ENCODE measurements at regions not wholly inside any gene's neighbourhood (a gene's known extent, or its start where the extent isn't known, plus 50 kb on each side); places are given as distances from the start of the nearest gene placed in this dataset.
"Not testable (repeated sequence)": the region's sequence is repeated elsewhere in the genome, so short reads cannot be mapped to it uniquely, and the experiment has no call there.

DNA sequence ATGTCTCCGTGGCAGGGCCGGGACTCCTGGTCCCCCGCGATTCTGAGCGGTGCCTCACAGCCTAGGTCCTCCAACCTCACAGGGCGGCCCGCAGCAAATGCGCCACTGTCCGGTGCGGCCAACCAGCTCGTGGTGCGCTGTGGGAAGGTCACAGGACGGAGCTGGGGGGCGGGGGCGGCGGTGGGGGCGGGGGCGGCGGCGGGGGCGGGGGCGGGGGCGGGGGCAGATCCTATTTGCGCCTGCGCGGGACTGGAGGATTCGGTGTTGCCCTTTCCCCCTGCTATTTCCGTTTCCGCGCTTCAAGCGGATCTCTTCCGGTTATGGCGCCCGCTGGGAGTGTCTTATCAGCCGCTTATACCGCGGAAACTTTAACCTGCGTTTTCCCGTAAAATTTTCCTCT is 106.7 kb upstream of the SNRPN start:
- no peak for DNase-seq

DNA sequence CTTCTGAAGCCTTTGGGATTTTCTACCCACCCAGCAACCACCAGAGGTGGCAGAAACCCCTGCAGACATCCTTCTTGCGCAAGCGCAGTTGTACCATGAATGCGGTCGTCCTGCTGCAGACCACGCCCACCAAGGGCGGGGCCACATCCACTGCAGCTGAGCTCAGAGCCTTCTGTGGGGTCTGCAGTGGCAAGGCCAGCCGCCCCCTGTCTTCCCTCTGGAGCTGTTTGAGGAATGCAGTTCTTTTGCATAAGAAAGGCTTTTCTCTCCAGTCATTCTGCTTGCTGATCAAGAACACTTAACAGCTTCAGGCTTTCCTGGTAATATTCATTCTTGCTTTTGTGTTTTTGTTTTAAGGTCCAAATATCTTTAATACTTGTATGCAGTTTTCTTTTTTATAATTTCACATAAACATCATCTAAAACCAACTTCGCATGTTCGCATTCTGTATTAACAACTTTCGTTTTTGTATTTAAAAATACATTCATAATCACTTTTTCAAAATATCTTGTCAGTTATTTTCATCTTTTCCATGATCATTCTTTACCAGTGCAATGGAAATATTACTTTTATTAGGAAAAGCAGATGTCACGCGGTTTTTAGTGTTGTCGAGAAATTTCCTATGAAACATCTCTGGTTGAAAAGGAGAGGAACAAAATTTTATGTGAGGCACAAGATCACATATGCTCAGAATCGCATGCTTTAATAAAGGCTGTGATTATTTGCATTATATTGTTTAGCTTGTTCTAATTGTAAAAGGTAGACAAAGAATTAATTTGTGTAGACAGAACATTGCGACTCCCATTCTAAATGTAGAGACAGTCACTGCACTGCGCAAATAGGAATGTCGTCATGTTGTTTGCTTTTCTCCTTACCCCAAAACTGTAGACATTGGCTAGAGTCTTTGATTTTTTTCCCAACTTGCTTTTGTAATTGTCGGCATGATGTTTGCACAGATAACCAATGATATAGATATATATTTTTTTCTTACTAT is 98.1 kb upstream of the SNRPN start:
- no peak for DNase-seq

DNA sequence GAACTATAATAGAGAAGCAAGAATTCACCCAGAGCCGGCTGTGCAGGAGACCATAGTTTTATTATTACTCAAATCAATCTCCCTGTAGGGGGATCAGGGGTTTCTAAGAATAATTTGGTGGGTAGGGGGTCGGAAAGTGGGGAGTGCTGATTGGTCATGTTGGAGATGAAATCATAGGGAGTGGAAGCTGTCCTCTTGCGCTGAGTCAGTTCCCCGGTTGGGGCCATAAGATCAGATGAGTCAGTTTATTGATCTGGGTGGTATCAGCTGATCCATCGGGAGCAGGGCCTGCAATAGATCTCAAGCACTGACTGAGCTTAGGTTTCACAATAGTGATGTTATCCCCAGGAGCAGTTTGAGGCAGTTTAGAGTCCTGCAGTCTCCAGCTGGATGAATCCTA is 97.0 kb upstream of the SNRPN start:
- DNase-seq, result no peak

DNA sequence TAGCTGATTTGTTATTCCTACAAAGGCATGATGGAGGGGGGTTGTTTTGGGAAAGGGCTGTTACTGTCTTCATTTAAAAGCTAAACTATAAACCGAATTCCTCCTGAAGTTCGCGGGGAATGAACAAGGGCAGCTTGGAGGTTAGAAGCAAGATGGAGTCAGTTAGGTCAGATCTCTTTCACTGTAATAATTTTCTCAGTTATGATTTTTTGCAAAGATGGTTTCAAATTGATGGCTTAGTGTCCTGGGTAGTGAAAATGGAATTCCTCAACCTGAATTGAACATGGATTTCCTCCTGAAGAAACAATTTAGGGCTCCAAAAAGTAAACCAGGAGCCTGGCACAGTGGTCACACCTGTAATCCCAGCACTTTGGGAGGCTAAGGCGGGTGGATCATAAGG is 96.6 kb upstream of the SNRPN start:
- not testable (repeated sequence) for DNase-seq

DNA sequence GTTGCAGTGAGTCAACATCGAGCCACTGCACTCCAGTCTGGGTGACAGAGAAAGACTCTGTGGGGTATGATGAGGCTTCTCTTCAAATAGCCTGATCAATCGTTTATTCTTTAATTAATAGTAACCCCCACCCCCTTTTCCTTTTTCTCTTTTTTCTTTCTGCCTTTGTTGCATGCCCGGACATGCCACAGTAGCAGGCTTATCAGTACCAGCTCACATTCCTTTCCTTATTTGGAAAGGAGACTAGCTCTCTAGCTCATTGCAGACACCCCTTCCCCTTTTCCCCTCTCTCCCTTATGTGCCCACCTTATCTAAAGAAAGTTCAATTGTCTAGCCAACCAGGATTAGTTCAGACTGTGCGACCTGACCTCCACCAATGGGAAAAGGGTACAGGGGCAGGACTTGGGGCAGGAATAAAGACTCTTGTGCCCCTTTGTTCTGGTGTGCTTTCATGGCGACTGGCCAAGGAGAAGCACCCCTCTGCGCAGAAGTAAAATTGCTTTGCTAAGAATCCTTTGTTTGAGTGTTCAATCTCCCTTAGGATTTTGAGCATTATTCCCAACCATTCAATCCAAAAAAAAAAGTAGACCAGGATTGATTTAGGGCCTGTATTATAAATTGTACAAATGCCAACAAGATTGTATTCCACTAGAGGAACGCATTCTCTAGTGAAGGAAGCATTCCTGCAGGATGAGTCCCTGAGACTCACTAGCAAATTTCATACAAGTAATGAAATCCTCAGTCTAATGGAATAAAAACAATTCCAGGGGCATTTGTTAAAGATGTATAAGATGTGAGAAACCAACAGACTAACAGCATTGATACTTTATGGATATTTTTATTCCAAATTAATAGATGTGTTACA is 95.8 kb upstream of the SNRPN start:
- DNase-seq, result no peak

DNA sequence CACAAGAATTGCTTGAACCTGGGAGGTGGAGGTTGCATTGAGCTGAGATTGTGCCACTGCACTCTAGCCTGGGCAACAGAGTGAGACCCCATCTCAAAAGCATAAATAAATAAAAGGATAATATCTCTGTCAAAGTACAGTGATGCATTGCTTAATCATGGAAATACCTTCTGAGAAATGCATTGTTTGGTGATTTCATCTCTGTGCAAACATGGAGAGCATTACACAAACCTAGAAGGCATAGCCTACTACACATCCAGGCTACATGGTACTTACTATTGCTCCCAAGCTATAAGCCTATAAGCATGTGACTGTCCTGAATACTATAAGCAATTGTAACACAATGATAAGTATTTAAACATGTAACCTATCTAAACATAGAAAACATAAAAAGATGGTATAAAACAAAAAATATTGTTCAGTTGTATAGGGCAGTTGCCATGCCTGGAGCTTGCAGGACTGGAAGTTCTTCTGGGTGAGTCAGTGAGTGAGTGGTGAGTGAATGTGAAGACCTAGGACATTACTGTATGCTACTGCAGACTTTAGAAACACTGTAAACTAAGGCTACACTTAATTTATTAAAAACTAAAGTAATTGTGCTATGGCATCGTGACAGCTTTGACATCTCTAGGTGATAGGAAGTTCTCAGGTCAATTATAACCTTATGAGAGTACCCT is 93.6 kb upstream of the SNRPN start:
- no peak for DNase-seq

DNA sequence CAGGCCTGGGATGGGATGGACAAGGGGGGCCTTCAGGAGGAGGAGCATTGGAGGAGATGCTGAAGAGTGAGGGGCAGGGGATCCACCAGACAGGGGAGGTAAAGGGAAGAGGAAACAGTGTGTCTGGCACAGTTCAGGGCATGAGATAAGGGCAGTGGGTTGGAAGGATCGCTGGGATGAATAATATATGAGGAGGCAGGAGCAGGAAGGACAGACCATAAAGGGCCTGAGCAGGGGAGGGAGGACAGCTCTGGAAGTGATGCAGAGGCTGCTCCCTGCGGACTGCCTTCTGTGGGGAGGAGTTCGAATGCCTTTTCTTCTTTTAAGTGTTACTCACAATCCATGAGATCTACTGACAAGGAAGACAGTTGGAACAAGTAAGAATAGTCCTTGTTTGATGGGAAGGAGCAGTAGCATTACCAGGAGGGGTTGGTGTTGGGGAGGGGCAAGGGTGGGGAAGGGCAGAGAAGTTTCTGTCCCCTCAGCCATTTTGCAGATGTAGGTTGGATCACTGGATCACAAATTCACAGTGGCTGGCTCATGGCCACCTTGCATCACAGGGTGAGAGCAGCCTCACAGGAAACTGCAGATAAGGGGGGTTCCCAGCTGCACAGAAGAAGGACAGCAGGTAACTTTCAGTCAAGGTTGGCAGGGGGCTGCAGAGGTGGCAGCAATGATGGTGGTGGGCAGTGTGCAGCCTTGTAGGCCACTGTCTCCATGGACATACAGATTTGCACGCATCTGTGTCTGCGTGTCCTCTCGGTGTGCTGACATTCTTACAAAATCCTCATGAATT is 91.9 kb upstream of the SNRPN start:
- no peak for DNase-seq

DNA sequence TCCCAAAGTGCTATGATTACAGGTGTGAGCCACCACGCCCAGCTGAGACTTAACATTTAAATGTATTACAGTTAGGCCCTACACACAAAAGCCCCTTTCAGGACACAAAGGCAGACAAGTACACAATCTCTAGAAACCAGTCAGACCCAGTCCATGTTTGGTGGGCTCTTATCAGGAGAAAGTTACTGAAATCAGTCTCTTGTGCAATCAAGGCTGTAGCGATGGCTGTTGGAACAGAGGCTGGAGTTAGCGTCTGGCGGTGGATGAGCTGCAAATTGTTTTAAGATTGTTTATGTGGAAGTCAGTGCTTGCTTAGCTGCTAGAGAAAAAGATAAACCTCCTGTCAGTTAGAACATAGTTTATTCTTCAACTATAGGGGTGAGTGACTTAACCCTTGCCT is 89.5 kb upstream of the SNRPN start:
- no peak for DNase-seq

DNA sequence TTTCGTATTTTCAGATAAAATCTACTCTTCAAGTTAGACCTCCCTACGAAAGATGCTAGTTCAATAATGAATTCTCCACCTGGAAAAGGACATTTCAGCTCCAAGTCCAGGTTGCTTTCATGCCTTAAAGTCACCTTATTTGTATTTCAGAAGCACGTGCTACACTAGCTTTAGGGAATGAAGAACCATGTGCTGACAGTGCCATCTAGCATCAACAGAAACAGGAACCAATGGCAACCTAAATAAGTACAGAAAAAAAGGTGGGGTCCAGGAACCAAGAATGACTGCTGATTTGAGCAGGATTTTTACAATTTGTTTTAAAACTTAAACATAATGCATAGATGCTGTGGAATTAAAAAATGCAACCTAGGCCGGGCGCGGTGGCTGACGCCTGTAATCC is 77.6 kb upstream of the SNRPN start:
- no peak for DNase-seq

DNA sequence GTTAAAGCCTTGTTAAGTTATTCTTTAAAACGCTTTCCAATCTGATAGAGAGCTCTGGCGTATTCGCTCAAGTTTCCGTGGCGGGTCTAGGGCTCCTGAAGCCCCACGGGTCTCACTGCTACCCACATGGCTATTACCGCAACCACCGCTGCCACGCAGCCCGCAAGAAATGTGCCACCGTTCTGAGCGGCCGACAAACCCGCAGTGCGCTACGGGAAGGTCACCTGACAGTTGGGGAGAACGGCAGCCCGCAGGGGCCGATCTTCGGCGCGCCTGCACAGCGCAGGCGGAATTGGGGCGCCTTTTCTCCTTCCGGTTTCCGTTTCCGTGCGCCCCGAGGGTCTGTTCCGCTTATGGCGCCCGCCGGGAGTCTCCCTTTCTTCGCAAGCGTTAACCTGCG is 76.6 kb upstream of the SNRPN start:
- no peak for DNase-seq

DNA sequence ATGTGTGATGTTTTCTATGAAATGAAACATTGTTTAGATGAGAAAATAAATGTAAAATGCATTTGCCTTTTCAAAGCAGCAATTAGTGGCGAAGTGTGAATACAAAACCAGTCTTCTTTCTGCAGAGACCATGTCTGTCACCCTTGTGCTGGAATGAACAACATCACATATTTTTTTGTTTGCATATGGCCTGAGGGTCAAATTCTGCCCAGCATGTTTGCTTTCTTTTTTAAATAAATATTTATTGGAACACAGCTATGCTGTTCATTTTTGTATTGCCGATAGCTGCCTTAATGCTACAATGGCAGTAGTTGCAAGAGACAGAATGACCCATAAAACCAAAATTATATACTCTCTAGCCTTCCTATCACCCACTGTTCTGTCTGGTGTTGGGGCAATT is 75.3 kb upstream of the SNRPN start:
- DNase-seq, result no peak

DNA sequence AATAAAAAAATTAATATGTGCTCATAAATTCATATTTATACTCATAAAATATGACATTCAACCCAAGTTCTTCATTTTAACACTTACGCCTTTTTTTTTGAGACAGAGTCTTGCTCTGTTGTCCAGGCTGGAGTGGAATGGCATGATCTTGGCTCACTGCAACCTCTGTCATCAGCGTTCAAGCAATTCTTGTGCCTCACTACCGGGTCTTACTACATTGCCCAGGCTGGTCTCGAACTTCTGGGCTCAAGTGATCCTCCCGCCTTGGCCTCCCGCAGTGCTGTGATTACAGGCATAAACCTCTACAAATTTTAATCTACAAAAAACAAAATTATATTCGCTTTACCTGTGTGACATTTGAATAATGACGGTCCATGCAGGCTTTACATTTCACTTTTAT is 74.1 kb upstream of the SNRPN start:
- DNase-seq, result no peak

DNA sequence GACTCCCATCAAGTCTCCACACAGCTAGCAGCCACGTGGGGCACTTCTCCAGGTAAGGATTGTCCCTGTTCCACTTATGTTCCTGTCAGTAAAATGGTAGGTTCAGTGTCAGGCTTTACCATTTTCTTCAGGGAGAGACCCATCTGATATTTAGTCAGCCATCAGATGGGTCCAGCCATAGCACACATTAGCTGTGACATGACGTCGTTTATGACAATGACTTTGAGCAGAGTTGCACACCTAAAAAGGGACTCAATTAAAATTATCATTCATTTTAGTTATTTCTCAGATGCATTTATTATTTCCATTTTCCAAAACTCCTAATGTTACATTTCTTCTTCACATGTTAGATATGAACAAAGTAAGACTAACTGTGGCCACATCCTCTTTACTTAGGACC is 68.2 kb upstream of the SNRPN start:
- no peak for DNase-seq

DNA sequence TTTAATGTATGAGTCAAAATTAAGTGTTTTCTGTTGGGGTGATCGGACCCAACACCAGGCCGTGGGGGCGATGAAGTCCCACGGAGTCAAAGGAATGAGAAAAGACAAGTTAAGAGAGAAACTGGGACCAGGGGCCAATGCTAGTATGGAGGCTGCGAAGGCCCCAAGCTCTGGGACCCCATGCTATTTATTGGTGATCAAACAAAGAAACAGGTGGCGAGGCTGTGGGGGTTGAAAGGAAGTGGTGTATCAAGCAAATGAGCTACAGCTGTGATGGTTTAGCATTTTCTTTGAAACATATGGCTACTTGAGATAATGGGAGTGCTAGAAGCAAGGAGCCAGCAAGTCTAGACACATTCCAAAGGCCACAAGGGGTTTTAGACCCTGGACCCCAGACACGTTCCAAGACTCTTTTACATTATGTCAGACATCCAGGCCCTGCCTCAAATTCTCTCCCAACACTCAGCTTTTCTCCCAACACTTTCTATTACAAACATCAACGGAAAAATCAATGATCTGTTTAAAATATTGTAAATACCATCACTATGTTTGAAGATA is 56.0 kb upstream of the SNRPN start:
- no peak for DNase-seq

DNA sequence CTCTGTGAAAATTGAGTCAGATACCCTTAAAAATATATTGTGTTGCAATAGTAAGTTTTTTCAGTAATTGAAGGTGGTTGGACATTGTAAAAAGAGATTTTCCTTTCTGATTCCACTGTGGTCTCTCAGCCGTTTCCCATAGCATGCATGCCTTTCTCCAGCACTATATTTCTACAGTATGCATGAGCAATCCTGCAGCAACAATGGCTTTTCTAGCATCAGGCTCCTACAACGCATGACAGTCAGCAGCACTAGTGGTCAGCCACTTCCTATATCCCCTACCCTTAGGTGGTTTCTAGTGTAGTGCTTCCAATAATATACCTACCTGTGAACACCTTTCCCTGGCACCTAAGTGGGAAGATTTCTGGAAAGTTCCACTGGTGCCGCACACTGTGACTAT is 55.4 kb upstream of the SNRPN start:
- DNase-seq, result no peak

DNA sequence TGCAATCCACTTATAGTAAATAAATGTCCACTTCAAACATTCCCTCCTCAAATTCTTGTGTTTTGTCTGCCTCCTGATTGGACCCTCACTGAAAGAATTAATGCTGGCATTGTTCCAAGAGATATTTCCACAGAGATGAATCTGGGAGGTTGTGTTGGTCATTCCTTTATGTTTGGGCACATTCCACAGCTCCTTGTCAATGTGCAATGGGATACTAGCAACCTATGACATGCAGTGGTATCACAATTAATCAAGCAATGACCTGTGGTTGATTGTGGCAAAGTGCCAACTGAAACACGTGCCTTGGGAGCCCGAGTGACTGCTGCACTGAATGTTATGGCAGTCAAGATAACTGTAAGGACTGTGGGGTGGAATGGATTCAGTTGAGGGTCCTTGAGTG is 55.0 kb upstream of the SNRPN start:
- DNase-seq, result no peak

DNA sequence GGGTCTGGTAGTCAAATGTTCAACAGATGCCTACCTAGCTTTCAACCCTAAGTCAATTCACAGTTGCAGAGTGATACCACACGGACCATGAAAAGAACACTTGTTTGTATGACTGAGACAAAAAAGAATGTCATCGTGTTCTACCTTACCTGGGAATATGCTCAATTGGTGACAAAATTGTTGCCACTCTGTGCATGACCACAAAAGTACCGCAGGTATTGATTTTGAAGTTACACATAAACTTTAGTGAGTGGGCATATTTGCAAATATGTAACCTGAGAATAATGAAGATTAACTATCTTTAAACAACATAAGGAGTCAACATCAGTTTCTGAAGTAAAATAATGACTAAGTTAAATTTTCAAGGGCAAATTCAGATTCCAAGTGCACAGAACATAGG is 53.4 kb upstream of the SNRPN start:
- no peak for DNase-seq

Data from CD4-positive, alpha-beta T cell treated with Interleukin-17A for 4 hours (primary cell).